GM18873 (cell line): ENCODE measurements at regions not wholly inside any gene's neighbourhood (a gene's known extent, or its start where the extent isn't known, plus 50 kb on each side); places are given as distances from the start of the nearest gene placed in this dataset.
"Not testable (repeated sequence)": the region's sequence is repeated elsewhere in the genome, so short reads cannot be mapped to it uniquely, and the experiment has no call there.

Experiments
- ATAC-seq: cut with Tn5 transposase; IDR thresholded peaks from one replicate; pipeline ENCODE4 v1.9.1; 2021; ENCODE audit warnings: mild to moderate bottlenecking, moderate library complexity, moderate number of reproducible peaks; ENCODE audit not compliant: unreplicated experiment, low FRiP score

- no peak for ATAC-seq
Measured at GRCh38 chr5:104082754-104083153, 520.2 kb upstream of the NUDT12 start.

GRCh38 chr5:104081232-104081631 is 518.6 kb upstream of the NUDT12 start:
- ATAC-seq = no peak

- ATAC-seq = no peak
Measured at GRCh38 chr5:104080646-104081175, 518.1 kb upstream of the NUDT12 start.

DNA sequence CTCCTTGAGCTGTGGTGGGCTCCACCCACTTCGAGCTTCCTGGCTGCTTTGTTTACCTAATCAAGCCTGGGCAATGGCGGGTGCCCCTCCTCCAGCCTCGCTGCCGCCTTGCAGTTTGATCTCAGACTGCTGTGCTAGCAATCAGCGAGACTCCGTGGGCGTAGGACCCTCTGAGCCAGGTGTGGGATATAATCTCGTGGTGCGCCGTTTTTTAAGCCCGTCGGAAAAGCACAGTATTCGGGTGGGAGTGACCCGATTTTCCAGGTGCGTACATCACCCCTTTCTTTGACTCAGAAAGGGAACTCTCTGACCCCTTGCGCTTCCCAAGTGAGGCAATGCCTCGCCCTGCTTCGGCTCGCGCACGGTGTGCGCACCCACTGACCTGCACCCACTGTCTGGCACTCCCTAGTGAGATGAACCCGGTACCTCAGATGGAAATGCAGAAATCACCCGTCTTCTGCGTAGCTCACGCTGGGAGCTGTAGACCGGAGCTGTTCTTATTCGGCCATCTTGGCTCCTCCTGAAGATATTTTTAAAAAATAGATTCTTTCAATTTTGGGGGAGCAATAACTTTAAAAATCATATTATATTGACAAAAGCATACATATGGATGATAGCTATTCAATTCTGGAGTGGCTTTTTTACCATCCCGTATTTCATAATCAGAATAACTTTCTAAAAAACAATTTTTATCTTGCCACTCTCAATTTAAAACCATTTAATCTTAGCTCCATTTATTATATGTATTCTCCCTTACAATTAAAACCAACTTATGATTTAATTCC is 517.5 kb upstream of the NUDT12 start:
- not testable (repeated sequence) for ATAC-seq

GRCh38 chr5:104071887-104072286 is 509.3 kb upstream of the NUDT12 start:
- no peak for ATAC-seq

DNA sequence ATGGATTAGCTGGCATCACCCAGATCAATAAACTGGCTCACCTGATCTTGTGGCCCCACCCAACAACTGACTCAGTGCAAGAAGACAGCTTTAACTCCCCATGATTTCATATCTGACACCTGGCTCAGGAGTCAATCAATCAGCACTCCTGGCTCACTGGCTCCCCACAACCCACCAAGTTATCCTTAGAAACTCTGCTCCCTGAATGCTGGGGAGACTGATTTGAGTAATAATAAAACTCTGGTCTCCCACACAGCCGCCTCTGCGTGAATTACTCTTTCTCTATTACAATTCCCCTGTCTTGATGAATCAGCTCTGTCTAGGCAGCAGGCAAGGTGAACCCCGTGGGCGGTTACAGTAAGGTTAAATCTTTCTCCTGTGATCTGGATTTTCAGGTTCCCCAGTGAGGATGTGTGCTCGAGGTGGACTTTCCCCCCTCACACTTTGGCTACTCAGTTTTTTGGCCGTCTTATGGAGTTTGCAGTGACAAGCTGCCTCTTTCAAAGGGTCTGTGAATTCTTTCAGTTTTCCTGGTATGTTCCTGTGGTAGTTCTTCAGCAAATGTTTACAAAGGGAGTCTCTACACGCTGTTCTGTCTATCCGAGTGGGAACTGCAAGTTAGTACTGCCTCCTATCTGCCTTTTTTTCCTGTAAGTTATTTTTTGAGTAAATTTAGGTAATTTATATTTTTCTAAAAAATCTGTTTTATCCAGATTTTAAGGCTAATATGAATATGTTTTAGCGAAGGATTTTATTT is 500.2 kb upstream of the NUDT12 start:
- ATAC-seq = no peak

- no peak for ATAC-seq
Measured at GRCh38 chr5:104061707-104062106, 499.1 kb upstream of the NUDT12 start.

DNA sequence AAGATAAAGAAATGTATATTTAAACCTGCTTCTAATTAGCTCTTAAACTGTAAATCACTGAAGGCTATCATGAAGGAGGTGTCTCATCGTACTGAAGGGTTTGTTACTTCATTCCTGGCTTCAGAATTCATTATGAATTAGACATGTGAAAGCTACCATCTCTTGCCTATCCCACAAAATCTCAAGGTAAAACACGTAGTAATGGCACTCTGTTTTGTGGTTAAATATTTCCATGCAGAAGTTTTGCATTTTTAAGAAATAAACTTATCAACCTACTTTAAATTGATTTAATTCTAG is 490.7 kb upstream of the NUDT12 start:
- no peak for ATAC-seq

- ATAC-seq = no peak
Measured at GRCh38 chr5:104052558-104053352, 490.2 kb upstream of the NUDT12 start.

GRCh38 chr5:104050436-104050835 is 487.8 kb upstream of the NUDT12 start:
- no peak for ATAC-seq

GRCh38 chr5:104049752-104050151 is 487.2 kb upstream of the NUDT12 start:
- ATAC-seq = no peak

GRCh38 chr5:104048231-104048630 is 485.6 kb upstream of the NUDT12 start:
- ATAC-seq = no peak

GRCh38 chr5:104045987-104046386 is 483.4 kb upstream of the NUDT12 start:
- no peak for ATAC-seq

- ATAC-seq = not testable (repeated sequence)
Measured at GRCh38 chr5:104039871-104040270, 477.3 kb upstream of the NUDT12 start.

DNA sequence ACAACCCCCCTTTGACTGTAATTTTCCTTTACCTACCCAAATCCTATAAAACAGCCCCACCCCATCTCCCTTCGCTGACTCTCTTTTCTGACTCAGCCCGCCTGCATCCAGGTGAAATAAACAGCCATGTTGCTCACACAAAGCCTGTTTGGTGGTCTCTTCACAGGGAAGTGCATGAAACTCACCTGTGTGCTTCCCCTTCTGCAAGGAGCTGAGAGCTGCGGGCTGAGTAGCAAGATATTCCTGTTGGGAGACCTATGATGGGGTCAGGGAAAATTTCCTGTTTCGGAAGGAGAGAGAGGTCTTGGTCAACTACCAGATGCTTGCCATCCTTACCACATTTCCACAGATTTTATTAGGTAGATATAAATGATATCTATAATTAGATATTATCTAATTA is 474.5 kb upstream of the NUDT12 start:
- not testable (repeated sequence) for ATAC-seq

DNA sequence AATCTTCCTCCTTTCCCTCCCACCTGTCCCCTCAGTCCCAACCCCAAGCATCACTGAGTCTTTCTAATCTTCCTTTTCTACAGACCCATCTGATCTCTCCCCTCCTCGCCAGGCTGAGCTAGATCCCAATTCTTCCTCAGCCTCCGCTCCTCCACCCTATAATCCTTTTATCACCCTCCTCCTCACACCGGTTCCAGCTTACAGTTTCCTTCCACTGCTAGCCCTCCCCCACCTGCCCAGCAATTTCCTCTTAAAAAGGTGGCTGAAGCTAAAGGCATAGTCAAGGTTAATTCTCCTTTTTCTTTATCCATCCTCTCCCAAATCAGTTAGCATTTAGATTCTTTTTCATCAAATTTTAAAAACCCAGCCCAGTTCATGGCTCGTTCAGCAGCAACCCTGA is 470.6 kb upstream of the NUDT12 start:
- ATAC-seq = not testable (repeated sequence)

DNA sequence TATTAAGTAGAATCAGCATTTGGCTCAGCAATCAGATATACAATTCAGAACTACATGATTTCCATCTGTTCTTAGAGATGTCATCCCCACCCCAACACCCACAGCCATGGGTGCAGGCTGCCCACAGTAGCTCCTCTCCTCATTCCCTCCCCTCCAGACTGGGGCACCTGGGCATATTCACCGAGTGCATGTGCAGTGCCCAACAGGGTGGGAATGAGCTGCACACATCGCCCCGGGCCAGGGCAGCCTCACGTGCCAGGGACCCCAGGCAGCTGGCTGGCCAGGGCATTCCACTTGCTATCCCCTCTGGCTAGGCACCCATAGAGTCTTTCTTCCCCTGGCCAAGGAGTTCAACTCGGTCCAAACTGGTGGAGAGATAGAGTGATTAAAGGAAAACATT is 461.9 kb upstream of the NUDT12 start:
- no peak for ATAC-seq

- no peak for ATAC-seq
Measured at GRCh38 chr5:104023739-104024138, 461.1 kb upstream of the NUDT12 start.

DNA sequence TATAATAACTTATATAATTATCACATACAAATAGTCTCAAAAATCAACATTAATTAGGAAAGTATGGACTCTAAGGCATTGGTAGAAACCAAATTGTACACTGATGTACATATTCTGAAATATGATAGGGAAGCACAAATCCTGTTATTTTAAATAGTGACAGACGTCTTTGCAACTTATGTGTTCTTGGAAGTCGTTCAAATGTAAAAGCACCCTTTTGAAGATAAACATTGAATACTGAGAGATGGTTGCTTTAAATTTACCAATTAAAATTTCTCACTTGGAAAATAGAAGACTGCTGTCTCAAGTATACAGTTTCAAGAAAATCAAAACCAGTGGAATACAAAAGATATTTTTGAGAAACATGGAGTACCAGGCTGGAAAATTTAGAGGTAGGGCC is 457.4 kb upstream of the NUDT12 start:
- no peak for ATAC-seq

DNA sequence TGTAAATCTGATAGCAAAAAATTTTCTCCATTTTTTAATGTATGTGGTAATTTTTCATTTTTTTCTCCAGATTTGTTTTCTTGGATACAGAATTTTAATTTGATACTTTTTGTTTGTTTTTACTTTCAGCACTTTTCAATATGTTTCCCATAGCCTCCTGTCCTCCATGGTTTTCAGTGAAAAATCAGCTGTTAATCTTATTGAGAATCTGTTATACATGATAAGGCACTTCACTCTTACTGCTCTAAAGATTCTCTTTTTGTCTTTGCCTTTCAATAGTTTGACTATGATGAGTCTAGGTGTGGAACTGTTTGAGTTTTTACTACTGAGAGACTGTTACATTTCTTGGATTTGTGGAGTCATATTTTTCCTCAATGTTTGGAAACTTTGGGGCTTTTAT is 455.7 kb upstream of the NUDT12 start:
- no peak for ATAC-seq

DNA sequence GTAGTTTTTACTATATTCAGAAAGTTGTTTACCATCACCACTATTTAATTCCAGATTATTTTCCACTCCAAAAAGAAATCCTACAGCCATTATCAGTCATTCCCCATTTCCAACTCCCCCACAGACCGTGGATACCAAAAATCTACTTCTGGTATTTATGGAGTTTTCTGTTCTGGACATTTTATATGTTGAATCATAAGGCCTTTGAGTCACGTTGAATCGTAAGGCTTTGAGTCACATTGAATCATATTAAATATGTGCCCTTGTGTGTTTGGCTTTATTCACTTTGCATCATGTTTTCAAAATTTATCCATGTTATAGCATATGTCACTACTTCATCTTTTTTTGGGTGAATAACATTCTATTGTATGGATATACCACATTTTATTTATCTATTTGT is 454.1 kb upstream of the NUDT12 start:
- ATAC-seq = no peak
